ENCODE measurements at regions not wholly inside any gene's neighbourhood (a gene's known extent, or its start where the extent isn't known, plus 50 kb on each side); places are given as distances from the start of the nearest gene placed in this dataset.

DNA sequence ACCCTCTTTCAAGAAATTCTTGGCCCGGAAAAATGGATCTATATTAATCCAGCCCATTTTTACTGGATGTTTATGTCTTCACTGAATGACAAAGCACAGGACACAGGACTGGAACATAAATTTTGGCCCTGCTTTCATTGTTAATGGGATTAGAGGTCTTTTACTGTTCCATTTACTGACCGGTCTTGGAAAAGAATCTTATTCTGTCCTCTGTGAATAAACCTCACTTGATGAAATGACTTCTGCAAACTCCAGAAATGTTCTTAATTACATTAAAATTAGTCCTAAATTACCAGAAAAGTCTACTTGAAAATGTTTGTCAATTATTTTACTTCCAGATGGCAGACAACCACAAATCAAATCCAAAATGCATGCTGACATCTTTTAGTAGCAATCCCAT is 79.3 kb upstream of the SLC24A5 start:
- no peak overlapping the region for H3K27ac ChIP-seq
- TF ChIP-seq, protein P1, sequence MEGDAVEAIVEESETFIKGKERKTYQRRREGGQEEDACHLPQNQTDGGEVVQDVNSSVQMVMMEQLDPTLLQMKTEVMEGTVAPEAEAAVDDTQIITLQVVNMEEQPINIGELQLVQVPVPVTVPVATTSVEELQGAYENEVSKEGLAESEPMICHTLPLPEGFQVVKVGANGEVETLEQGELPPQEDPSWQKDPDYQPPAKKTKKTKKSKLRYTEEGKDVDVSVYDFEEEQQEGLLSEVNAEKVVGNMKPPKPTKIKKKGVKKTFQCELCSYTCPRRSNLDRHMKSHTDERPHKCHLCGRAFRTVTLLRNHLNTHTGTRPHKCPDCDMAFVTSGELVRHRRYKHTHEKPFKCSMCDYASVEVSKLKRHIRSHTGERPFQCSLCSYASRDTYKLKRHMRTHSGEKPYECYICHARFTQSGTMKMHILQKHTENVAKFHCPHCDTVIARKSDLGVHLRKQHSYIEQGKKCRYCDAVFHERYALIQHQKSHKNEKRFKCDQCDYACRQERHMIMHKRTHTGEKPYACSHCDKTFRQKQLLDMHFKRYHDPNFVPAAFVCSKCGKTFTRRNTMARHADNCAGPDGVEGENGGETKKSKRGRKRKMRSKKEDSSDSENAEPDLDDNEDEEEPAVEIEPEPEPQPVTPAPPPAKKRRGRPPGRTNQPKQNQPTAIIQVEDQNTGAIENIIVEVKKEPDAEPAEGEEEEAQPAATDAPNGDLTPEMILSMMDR (conservative IDR thresholded peaks at IDR 0.05), result no peak

DNA sequence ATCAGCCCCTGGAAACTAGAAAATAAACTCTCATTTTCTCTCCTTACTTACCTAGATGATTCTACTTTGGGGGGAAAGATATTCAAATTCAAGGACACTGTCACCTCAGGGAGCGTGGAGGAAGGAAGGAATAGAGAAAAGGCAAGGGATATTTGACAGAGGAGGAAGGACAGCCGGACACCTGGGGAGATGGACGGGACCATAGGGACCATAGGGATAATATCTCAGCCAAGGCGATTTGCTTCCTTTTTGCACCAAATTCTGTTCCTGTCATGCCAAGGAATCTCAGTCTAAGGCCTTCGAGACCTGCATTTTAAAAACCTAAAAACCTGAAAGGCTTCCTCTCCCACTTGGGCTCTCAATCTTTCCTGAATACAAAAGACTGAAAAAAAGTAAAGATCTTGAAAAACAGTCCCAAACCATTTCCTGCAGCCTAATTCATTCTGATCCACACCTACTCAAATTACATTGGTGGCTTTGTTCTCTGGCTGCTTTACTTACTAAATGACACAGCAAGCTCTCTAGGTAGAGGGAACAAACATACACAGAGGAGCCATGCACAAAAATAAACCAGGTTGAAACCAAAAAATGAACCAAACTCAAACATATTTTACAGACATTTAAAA is 73.9 kb upstream of the SLC24A5 start:
- no peak overlapping the region for H3K27ac ChIP-seq
- TF ChIP-seq, protein P1 (conservative IDR thresholded peaks at IDR 0.05), result no peak

DNA sequence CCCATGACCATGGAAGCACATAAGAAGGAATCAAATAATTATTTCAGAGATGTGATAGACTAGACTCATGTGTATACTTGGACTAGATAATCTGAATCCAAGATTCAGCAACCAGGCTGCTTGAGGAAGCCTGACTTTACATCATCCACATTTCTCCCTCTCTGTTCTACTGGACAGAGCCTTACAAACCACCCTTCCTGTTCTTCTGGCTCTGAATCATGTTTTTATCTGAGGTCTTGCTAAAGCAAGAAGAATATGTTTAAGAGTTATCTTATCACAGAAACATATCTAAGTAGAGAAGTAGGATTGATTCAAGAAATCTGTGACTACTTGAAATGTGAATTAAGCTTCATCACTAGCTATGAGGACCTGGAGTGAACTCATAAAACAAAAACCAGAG is 71.1 kb upstream of the SLC24A5 start:
- TF ChIP-seq, protein P1 (conservative IDR thresholded peaks at IDR 0.05), result no peak
- no peak overlapping the region for H3K27ac ChIP-seq

DNA sequence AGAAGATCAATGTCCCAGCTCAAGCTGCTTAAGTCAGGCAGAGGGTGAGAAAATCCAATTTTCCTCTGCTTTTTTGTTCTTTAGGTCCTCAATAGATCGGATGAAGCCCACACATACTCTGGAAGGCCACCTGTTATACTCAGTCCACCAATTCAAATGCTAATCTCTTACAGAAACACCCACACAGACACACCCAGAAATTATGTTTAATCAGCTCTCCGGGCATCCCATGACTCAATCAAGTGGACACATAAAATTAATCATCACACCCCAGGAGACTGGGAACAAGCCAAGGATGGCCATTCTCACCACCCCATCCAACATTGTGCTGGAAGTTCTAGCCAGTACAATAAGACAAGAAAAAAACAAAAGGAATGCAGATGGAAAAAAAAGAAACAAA is 67.8 kb upstream of the SLC24A5 start:
- TF ChIP-seq, protein P1 (conservative IDR thresholded peaks at IDR 0.05), result no peak
- no peak overlapping the region for H3K27ac ChIP-seq

DNA sequence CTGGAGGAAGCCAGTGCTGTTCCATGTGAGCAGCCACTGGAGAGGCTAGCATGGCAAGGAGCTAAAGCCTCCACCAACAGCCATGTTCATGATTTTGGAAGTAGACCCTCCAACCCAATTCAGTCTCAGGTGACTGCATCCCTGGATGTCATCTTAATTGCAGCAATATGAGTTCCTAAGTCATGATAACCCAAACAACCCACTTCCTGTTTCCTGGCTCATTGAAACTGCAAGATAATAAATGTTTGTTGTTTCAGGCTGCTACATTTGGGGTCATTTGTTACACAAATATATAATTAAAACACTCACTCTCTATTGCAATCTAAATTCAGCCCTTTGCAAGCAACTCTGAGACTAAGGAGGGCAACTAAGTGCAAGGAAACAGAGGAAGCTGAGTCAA is 62.4 kb upstream of the SLC24A5 start:
- H3K27ac ChIP-seq, result no peak overlapping the region
- TF ChIP-seq, protein P1 (conservative IDR thresholded peaks at IDR 0.05), result no peak

DNA sequence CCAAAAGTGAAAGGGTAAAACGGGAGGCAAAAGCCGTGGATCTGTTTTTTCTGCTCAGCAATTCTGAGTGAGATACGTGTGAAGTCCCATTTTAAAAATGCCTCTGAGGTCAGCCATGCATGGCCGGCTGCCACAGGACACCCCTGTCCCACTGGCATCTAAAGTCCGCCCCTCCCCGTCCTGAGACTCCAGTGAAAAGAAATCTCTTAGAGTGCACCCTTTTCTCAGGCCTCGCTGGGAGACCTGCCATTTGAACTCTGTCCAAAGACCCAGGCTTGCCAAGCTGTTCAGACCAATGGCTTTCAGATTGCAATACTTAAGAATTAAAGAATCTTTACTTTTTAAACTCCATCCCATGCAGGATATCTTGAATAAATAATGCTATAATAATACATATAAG is 61.0 kb upstream of the SLC24A5 start:
- TF ChIP-seq, protein P1 (conservative IDR thresholded peaks at IDR 0.05), result no peak
- H3K27ac ChIP-seq, result no peak overlapping the region

DNA sequence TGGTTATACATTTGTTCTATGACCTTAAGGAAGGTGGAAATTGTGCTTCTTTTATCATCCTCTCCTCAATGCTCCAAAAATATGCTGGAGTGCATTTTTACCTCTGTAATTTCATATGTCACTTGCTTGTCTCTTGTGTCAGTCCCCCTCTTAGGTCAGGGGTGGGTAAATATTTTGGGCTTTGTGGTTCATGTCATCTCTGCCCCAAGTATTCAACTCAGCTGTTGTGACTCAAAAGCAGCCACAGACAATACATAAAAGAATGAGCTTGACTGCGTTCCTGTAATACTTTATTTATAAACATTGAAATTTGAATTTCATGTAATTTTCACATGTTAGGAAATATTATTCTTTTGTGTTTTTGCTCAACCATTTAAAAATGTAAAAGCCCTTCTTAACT is 60.4 kb upstream of the SLC24A5 start:
- TF ChIP-seq, protein P1 (conservative IDR thresholded peaks at IDR 0.05), result no peak
- no peak overlapping the region for H3K27ac ChIP-seq

Measured in VCaP (cell line).